GM12878 (cell line): ENCODE measurements at regions not wholly inside any gene's neighbourhood (a gene's known extent, or its start where the extent isn't known, plus 50 kb on each side); places are given as distances from the start of the nearest gene placed in this dataset.

Experiments used
- ATAC-seq: fragments of 200-7000 bp; cut with Tn5 transposase; 3 replicates; pipeline ENCODE4 v1.9.1; 2020; ENCODE audit warnings: mild to moderate bottlenecking, moderate library complexity
- BruUV-seq: library from RNA; stranded (reverse); fragments of 400-500 nt; replicated peaks from 2 replicates; lab custom pipeline; 2021; lab: Mats Ljungman, UMichigan
- CTCF ChIA-PET: fragments of 300-600 bp; sonication (Branson Sonifier 250); formaldehyde crosslinking; extraction: SDS; loops from one replicate; lab custom pipeline; 2021; ENCODE audit warnings: inconsistent platforms; lab: Yijun Ruan, JAX
- POLR2A ChIA-PET: fragments of 350-600 bp; formaldehyde crosslinking; extraction: SDS; loops from one replicate; lab custom pipeline; 2021; ENCODE audit warnings: inconsistent platforms; lab: Charles Lee
- RAD21 ChIA-PET: fragments of 300-600 bp; sonication (Branson Sonifier 250); formaldehyde crosslinking; loops from one replicate; lab custom pipeline; 2023; ENCODE audit warnings: antibody characterized with exemption; ENCODE audit not compliant: unreplicated experiment; lab: Charles Lee
- SMC1A ChIA-PET: fragments of 300-600 bp; sonication (Branson Sonifier 250); formaldehyde crosslinking; loops from one replicate; lab custom pipeline; 2023; ENCODE audit not compliant: unreplicated experiment, uncharacterized antibody; lab: Charles Lee
- DNase-seq: peaks from one replicate; pipeline ENCODE4 v3.0.0-alpha.2; 2011; ENCODE audit warnings: low read depth, low spot score
- FAIRE-seq: peaks from 3 replicates; lab custom pipeline; 2011; peaks lifted over from hg19 to GRCh38; lab: Jason Lieb, UNC
- H2AFZ ChIP-seq: 2 replicates; pipeline ENCODE4 v1.6.0; 2011; ENCODE audit warnings: low read depth, low read length, control low read depth; ENCODE audit not compliant: control insufficient read depth
- H3K27ac ChIP-seq: 2 replicates; pipeline ENCODE4 v1.5.1; 2011; ENCODE audit warnings: control low read depth; ENCODE audit not compliant: control insufficient read depth, insufficient read depth
- H3K27me3 ChIP-seq, 2 experiments: replicated peaks in 1 of 2; 2 replicates each; pipeline versions ENCODE4 v1.6.0 to v1.6.1; 2011; ENCODE audit warnings: low read length in 1 of 2; ENCODE audit not compliant: control insufficient read depth in 2 of 2, insufficient read depth in 2 of 2
- H3K36me3 ChIP-seq, 2 experiments: 2 replicates each; pipeline ENCODE4 v1.5.1; 2011; ENCODE audit warnings: low read length in 1 of 2; ENCODE audit not compliant: control insufficient read depth in 2 of 2, insufficient read depth in 2 of 2
- H3K4me1 ChIP-seq: 2 replicates; pipeline ENCODE4 v1.6.1; 2011; ENCODE audit warnings: mild to moderate bottlenecking, low read length, moderate library complexity, mixed read lengths; ENCODE audit not compliant: control insufficient read depth, insufficient read depth
- H3K4me2 ChIP-seq: 2 replicates; pipeline ENCODE4 v1.6.0; 2011; ENCODE audit warnings: control low read depth; ENCODE audit not compliant: control insufficient read depth, insufficient read depth
- H3K4me3 ChIP-seq: fragments of 200-600 bp; sonication (generic); 2 replicates; pipeline ENCODE4 v1.5.1; 2016
- H3K79me2 ChIP-seq: 2 replicates; pipeline ENCODE4 v1.6.0; 2011; ENCODE audit warnings: low read length; ENCODE audit not compliant: control insufficient read depth, insufficient read depth
- H3K9ac ChIP-seq: 2 replicates; pipeline ENCODE4 v1.8.0; 2011; ENCODE audit warnings: low read length, control low read depth, mixed read lengths; ENCODE audit not compliant: control insufficient read depth, insufficient read depth
- H3K9me3 ChIP-seq: replicated peaks from 3 replicates; pipeline ENCODE4 v1.5.1; 2011; ENCODE audit warnings: mild to moderate bottlenecking, low read length; ENCODE audit not compliant: control insufficient read depth, insufficient read depth
- H4K20me1 ChIP-seq: 2 replicates; pipeline ENCODE4 v1.6.0; 2011; ENCODE audit not compliant: control insufficient read depth, insufficient read depth
- ASH2L ChIP-seq: fragments of 300-600, 200-600 bp; sonication (generic); IDR thresholded peaks from 2 replicates; pipeline ENCODE4 v1.6.1; 2017; ENCODE audit warnings: low read depth, mild to moderate bottlenecking, borderline replicate concordance
- CBFB ChIP-seq: IDR thresholded peaks from 2 replicates; pipeline ENCODE4 v1.6.1; 2016; ENCODE audit warnings: antibody characterized with exemption, low read depth
- CHD4 ChIP-seq: fragments of 200-600 bp; sonication (generic); IDR thresholded peaks from 2 replicates; pipeline ENCODE4 v1.6.1; 2016; ENCODE audit warnings: mild to moderate bottlenecking
- EED ChIP-seq: sonication (generic); IDR thresholded peaks from 2 replicates; pipeline ENCODE4 v1.6.1; 2016; ENCODE audit warnings: antibody characterized with exemption, low read depth
- EGR1 ChIP-seq, 2 experiments: IDR thresholded peaks; 1 replicate in 1 of 2; 2 replicates in 1 of 2; pipeline ENCODE4 v1.6.1; 2011 to 2012; ENCODE audit warnings: low read depth in 2 of 2, low read length in 2 of 2, borderline replicate concordance in 1 of 2, mild to moderate bottlenecking in 1 of 2, moderate library complexity in 1 of 2
- HDAC2 ChIP-seq: fragments of 200-600 bp; sonication (generic); IDR thresholded peaks from 2 replicates; pipeline ENCODE4 v1.6.1; 2017
- KAT2A ChIP-seq: conservative IDR thresholded peaks from 2 replicates; pipeline ENCODE4 v1.6.1; 2011; ENCODE audit warnings: low read depth, low read length; ENCODE audit not compliant: control insufficient read depth
- MEF2B ChIP-seq: fragments of 450-650 bp; IDR thresholded peaks from 2 replicates; pipeline ENCODE4 v1.6.1; 2018; ENCODE audit warnings: mild to moderate bottlenecking, moderate library complexity; ENCODE audit not compliant: partially characterized antibody, poor library complexity, severe bottlenecking
- MTA3 ChIP-seq: IDR thresholded peaks from 2 replicates; pipeline ENCODE4 v1.6.1; 2012; ENCODE audit warnings: low read length, inconsistent platforms, borderline replicate concordance
- MXI1 ChIP-seq: fragments of 150-350 bp; IDR thresholded peaks from 2 replicates; pipeline ENCODE4 v1.6.1; 2011; ENCODE audit warnings: low read depth, mild to moderate bottlenecking, inconsistent platforms, low read length, improper control_type of control experiment
- MYC ChIP-seq: IDR thresholded peaks from 2 replicates; pipeline ENCODE4 v1.6.1; 2011; ENCODE audit warnings: mild to moderate bottlenecking, low read length, moderate library complexity, inconsistent platforms; ENCODE audit not compliant: insufficient read depth, insufficient replicate concordance, insufficient read length, severe bottlenecking
- NFIC ChIP-seq: IDR thresholded peaks from 2 replicates; pipeline ENCODE4 v1.6.1; 2012; ENCODE audit warnings: low read depth, mild to moderate bottlenecking, inconsistent platforms, low read length, moderate library complexity
- PAX5 ChIP-seq: IDR thresholded peaks from 2 replicates; pipeline ENCODE4 v1.6.1; 2011; ENCODE audit warnings: low read depth, low read length, borderline replicate concordance
- PML ChIP-seq: IDR thresholded peaks from 2 replicates; pipeline ENCODE4 v1.6.1; 2012; ENCODE audit warnings: low read length, inconsistent platforms
- POLR2A ChIP-seq: IDR thresholded peaks from 2 replicates; pipeline ENCODE4 v1.6.1; 2011; ENCODE audit warnings: low read depth, mild to moderate bottlenecking, low read length
- SPI1 ChIP-seq: IDR thresholded peaks from 2 replicates; pipeline ENCODE4 v1.6.1; 2011; ENCODE audit warnings: low read depth, mild to moderate bottlenecking, low read length, moderate library complexity, borderline replicate concordance; ENCODE audit not compliant: insufficient read depth
- STAT1 ChIP-seq: fragments of 450-650 bp; conservative IDR thresholded peaks from 2 replicates; pipeline ENCODE4 v1.6.1; 2014; ENCODE audit warnings: antibody characterized with exemption, mild to moderate bottlenecking
- ZNF622 ChIP-seq: fragments of 450-650 bp; IDR thresholded peaks from 2 replicates; pipeline ENCODE4 v1.6.1; 2017; ENCODE audit warnings: mild to moderate bottlenecking, inconsistent platforms
- WGBS: methylation state at CpG from one replicate; pipeline ENCODE4 v1.1.6; 2016; ENCODE audit warnings: low lambda C conversion rate; ENCODE audit not compliant: insufficient replicate concordance, insufficient coverage; ENCODE audit errors: missing lambda C conversion rate; 5-methylcytosine and 5-hydroxymethylcytosine counted together
- in situ Hi-C: fragments of 300-500 bp; cut with MboI; formaldehyde crosslinking; loops from 9 replicates; pipeline ENCODE4 v1.14.3; 2018; ENCODE audit warnings: mixed read lengths
- intact Hi-C: fragments of 100-400 bp; cut with micrococcal nuclease; formaldehyde crosslinking; loops from one replicate; pipeline ENCODE4 v1.14.2; 2022; ENCODE audit not compliant: unreplicated experiment
- TF ChIP-seq, protein P1 (sequence below): fragments of 450-650 bp; formaldehyde crosslinking; IDR thresholded peaks from 2 replicates; pipeline ENCODE4 v1.4.0; 2020; ENCODE audit warnings: mild to moderate bottlenecking, moderate library complexity
- TF ChIP-seq, protein P2 (sequence below), 3 experiments: IDR thresholded peaks in 2 of 3; conservative IDR thresholded peaks in 1 of 3; 2 replicates each; pipeline ENCODE4 v1.5.1; 2011; ENCODE audit warnings: low read depth in 3 of 3, low read length in 3 of 3, mild to moderate bottlenecking in 3 of 3, control low read depth in 2 of 3, moderate library complexity in 2 of 3, inconsistent platforms in 1 of 3, mixed read lengths in 1 of 3; ENCODE audit not compliant: control insufficient read depth in 2 of 3, insufficient read depth in 1 of 3; ENCODE audit errors: extremely low read depth in 1 of 3

DNA sequence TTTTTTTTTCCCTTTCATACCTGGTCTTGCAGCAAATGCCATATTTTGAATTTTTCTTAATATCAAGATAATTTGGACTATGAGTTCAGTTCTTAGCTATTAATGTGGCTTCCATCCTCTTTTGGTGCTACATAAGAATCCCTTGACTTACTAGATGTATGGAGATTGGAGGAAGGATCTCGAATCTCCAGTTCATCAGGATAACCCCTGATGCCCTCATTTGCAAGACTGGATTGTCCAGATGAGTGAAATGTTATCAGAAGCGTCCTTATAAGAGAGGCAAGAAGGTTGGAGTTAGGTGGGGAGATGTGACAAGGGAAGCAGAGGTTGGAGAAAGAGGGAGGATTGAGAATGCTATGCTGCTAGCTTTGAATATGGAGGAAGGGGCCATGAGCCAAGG lies 499.6 kb upstream of the SYNCRIP start:
- DNase-seq: no peak
- Histone ChIP-seq H3K27me3 (no peaks in the 10 kb centered on the region), H3K9ac (no peak overlapping the region), H3K4me2 (no peak overlapping the region), H3K27ac (no peak overlapping the region), H4K20me1 (no peaks in the 10 kb centered on the region), H3K79me2 (no peaks in the 10 kb centered on the region), H3K36me3 (no peaks in the 10 kb centered on the region)
- ChIA-PET CTCF (no interaction called here), SMC1A (no interaction called here), POLR2A (no interaction called here)
- 0% methylated on average over 2 of the region's 2 CpGs for WGBS
- BruUV-seq: no TSS peak
- in situ Hi-C loops: no loop called here
- TF ChIP-seq EGR1 (IDR thresholded peaks at IDR 0.05; ENCODE audit: borderline replicate concordance in 1 of 2, low read depth in 2 of 2, low read length in 2 of 2): no peak
- TF ChIP-seq MTA3: no peak
- TF ChIP-seq ASH2L: no peak
- TF ChIP-seq SPI1: no peak
- TF ChIP-seq CHD4: no peak
- TF ChIP-seq CBFB: no peak
- no peak for TF ChIP-seq STAT1
- TF ChIP-seq POLR2A: no peak
- no peak for TF ChIP-seq NFIC
- no peak for TF ChIP-seq KAT2A
- no peak for TF ChIP-seq PAX5
- TF ChIP-seq ZNF622: no peak
- TF ChIP-seq, protein P1, sequence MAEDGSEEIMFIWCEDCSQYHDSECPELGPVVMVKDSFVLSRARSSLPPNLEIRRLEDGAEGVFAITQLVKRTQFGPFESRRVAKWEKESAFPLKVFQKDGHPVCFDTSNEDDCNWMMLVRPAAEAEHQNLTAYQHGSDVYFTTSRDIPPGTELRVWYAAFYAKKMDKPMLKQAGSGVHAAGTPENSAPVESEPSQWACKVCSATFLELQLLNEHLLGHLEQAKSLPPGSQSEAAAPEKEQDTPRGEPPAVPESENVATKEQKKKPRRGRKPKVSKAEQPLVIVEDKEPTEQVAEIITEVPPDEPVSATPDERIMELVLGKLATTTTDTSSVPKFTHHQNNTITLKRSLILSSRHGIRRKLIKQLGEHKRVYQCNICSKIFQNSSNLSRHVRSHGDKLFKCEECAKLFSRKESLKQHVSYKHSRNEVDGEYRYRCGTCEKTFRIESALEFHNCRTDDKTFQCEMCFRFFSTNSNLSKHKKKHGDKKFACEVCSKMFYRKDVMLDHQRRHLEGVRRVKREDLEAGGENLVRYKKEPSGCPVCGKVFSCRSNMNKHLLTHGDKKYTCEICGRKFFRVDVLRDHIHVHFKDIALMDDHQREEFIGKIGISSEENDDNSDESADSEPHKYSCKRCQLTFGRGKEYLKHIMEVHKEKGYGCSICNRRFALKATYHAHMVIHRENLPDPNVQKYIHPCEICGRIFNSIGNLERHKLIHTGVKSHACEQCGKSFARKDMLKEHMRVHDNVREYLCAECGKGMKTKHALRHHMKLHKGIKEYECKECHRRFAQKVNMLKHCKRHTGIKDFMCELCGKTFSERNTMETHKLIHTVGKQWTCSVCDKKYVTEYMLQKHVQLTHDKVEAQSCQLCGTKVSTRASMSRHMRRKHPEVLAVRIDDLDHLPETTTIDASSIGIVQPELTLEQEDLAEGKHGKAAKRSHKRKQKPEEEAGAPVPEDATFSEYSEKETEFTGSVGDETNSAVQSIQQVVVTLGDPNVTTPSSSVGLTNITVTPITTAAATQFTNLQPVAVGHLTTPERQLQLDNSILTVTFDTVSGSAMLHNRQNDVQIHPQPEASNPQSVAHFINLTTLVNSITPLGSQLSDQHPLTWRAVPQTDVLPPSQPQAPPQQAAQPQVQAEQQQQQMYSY: no peak
- TF ChIP-seq MEF2B: no peak
- TF ChIP-seq MXI1: no peak
- TF ChIP-seq, protein P2, sequence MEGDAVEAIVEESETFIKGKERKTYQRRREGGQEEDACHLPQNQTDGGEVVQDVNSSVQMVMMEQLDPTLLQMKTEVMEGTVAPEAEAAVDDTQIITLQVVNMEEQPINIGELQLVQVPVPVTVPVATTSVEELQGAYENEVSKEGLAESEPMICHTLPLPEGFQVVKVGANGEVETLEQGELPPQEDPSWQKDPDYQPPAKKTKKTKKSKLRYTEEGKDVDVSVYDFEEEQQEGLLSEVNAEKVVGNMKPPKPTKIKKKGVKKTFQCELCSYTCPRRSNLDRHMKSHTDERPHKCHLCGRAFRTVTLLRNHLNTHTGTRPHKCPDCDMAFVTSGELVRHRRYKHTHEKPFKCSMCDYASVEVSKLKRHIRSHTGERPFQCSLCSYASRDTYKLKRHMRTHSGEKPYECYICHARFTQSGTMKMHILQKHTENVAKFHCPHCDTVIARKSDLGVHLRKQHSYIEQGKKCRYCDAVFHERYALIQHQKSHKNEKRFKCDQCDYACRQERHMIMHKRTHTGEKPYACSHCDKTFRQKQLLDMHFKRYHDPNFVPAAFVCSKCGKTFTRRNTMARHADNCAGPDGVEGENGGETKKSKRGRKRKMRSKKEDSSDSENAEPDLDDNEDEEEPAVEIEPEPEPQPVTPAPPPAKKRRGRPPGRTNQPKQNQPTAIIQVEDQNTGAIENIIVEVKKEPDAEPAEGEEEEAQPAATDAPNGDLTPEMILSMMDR (IDR thresholded peaks at IDR 0.05 in 2 of 3, conservative IDR thresholded peaks at IDR 0.05 in 1 of 3; ENCODE audit: control insufficient read depth in 2 of 3, extremely low read depth in 1 of 3, insufficient read depth in 1 of 3, low read depth in 3 of 3, low read length in 3 of 3): no peak
- TF ChIP-seq MYC: no peak
- TF ChIP-seq PML: no peak
- TF ChIP-seq EED: no peak
- no peak for TF ChIP-seq HDAC2
- TF ChIP-seq, all 136 proteins: peak for 0
- no peak for FAIRE-seq
- H3K9me3 ChIP-seq: no peaks in the 10 kb centered on the region
- H3K4me1 ChIP-seq: no peaks in the 10 kb centered on the region
- RAD21 ChIA-PET: no interaction called here
- ATAC-seq: no peak
- intact Hi-C loops: no loop called here
- no peak overlapping the region for H2AFZ ChIP-seq
- H3K4me3 ChIP-seq: no peak overlapping the region
